ENCODE measurements at regions not wholly inside any gene's neighbourhood (a gene's known extent, or its start where the extent isn't known, plus 50 kb on each side); places are given as distances from the start of the nearest gene placed in this dataset.

DNA sequence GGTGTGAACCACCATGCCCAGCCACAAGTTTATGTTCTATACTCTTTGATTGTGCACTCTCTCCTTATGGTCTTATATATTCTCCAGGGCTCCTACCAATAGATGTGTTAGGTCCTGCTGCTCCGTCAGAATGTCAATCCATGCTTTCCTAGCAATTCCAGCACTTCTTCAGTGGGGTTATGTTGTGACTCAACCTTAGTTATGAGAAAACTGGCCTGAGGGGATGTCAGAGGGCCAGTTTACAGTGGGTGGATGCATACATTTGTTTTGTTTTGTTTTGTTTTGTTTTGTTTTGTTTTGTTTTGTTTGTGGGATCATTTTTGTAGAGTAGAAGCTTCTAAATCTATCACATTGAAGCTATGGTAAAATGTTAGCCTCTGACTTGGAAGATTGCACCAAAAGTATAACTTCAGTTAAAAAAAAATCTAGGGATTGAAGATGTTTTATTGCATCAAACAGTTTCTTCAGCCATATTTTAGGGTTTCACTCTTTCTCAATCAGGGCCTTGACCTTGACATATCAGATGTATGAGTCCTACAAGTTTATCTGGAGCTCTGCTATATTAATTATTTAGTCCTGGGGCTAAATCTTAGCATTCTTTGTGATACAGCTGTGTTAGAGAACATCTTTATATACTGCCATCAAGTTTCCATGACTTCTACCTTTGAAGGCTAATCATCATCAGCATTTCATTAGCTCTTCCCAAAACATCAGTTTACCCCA, 191.6 kb upstream of the CNTN5 start:
- in situ Hi-C loops (cut with MboI; ENCODE audit: low sequenced_read_pairs), result no loop called here
- no peaks in the 10 kb centered on the region for H3K27me3 ChIP-seq (ENCODE audit: control insufficient read depth, insufficient read depth, low read length)
- no peak overlapping the region for H3K23ac ChIP-seq (ENCODE audit: low read depth, low read length)

More for the DNA sequence above, 191.6 kb upstream of the CNTN5 start:
- no peak overlapping the region for H2BK5ac ChIP-seq (ENCODE audit: low read depth, low read length, poor library complexity, severe bottlenecking)
- no peak for ATAC-seq (ENCODE audit: low read depth)
- H4K8ac ChIP-seq (ENCODE audit: low read depth in 2 of 2, low read length in 2 of 2), result no peak overlapping the region
- no peak overlapping the region for H3K18ac ChIP-seq (ENCODE audit: low read depth, low read length)
- H2AFZ ChIP-seq (replicated peaks; ENCODE audit: low read length, poor library complexity), result no peak overlapping the region
- no peaks in the 10 kb centered on the region for H3K9me1 ChIP-seq (ENCODE audit: insufficient read depth, low read length)
- no peak overlapping the region for H3K27ac ChIP-seq (ENCODE audit: insufficient read depth, low read length)
- no peaks in the 10 kb centered on the region for H4K20me1 ChIP-seq (ENCODE audit: insufficient read depth, low read length)
- peaks cover 8% of the 10 kb centered on the region for H3K9me3 ChIP-seq (ENCODE audit: control insufficient read depth, insufficient read depth, low read length)
- H2BK120ac ChIP-seq (ENCODE audit: low read depth, low read length), result no peak overlapping the region
- H3K4ac ChIP-seq (ENCODE audit: low read depth, low read length), result no peak overlapping the region
- no peak overlapping the region for H3K4me3 ChIP-seq (ENCODE audit: insufficient read depth, low read depth, low read length)
- no TSS peak for BruUV-seq (replicated peaks)
- no peak overlapping the region for H4K5ac ChIP-seq (ENCODE audit: low read depth, low read length)
- no peak overlapping the region for H3K56ac ChIP-seq (ENCODE audit: extremely low read depth, insufficient read depth, low read length)
- TF ChIP-seq, protein P1, sequence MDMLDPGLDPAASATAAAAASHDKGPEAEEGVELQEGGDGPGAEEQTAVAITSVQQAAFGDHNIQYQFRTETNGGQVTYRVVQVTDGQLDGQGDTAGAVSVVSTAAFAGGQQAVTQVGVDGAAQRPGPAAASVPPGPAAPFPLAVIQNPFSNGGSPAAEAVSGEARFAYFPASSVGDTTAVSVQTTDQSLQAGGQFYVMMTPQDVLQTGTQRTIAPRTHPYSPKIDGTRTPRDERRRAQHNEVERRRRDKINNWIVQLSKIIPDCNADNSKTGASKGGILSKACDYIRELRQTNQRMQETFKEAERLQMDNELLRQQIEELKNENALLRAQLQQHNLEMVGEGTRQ (IDR thresholded peaks at IDR 0.05; ENCODE audit: low read depth, low read length), result no peak
- no peak for TF ChIP-seq MXI1 (IDR thresholded peaks at IDR 0.05; ENCODE audit: borderline replicate concordance, low read depth, low read length)
- no peak for TF ChIP-seq MAZ (IDR thresholded peaks at IDR 0.05; ENCODE audit: borderline replicate concordance, low read depth, low read length)
- TF ChIP-seq CEBPB (IDR thresholded peaks at IDR 0.05; ENCODE audit: low read depth, low read length), result no peak
- no peak for TF ChIP-seq BHLHE40 (IDR thresholded peaks at IDR 0.05; ENCODE audit: low read depth, low read length)
- no peak for TF ChIP-seq RAD21 (IDR thresholded peaks at IDR 0.05; ENCODE audit: low read length)
- TF ChIP-seq, protein P2, sequence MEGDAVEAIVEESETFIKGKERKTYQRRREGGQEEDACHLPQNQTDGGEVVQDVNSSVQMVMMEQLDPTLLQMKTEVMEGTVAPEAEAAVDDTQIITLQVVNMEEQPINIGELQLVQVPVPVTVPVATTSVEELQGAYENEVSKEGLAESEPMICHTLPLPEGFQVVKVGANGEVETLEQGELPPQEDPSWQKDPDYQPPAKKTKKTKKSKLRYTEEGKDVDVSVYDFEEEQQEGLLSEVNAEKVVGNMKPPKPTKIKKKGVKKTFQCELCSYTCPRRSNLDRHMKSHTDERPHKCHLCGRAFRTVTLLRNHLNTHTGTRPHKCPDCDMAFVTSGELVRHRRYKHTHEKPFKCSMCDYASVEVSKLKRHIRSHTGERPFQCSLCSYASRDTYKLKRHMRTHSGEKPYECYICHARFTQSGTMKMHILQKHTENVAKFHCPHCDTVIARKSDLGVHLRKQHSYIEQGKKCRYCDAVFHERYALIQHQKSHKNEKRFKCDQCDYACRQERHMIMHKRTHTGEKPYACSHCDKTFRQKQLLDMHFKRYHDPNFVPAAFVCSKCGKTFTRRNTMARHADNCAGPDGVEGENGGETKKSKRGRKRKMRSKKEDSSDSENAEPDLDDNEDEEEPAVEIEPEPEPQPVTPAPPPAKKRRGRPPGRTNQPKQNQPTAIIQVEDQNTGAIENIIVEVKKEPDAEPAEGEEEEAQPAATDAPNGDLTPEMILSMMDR (conservative IDR thresholded peaks at IDR 0.05; ENCODE audit: low read depth, low read length), result no peak
- no peak for TF ChIP-seq RFX5 (IDR thresholded peaks at IDR 0.05; ENCODE audit: low read depth, low read length)
- no peak for TF ChIP-seq FOS (IDR thresholded peaks at IDR 0.05; ENCODE audit: low read depth, low read length)
- no peak for TF ChIP-seq RCOR1 (IDR thresholded peaks at IDR 0.05; ENCODE audit: insufficient replicate concordance, low read length)
- TF ChIP-seq SMC3 (IDR thresholded peaks at IDR 0.05; ENCODE audit: low read depth, low read length), result no peak
- TF ChIP-seq MAFK (IDR thresholded peaks at IDR 0.05; ENCODE audit: low read depth, low read length), result no peak
- TF ChIP-seq POLR2A (IDR thresholded peaks at IDR 0.05; ENCODE audit: low read depth, low read length), result no peak
- no peak for TF ChIP-seq CHD1 (IDR thresholded peaks at IDR 0.05; ENCODE audit: low read depth, low read length)
- dilution Hi-C loops (cut with HindIII; ENCODE audit: low sequenced_read_pairs, unreplicated experiment), result no loop called here
- H4K91ac ChIP-seq (ENCODE audit: insufficient read depth, low read depth, low read length), result no peak overlapping the region
- ChIA-PET CTCF (no interaction called here), POLR2A (ENCODE audit: unreplicated experiment) (no interaction called here)
- H2AK5ac ChIP-seq (ENCODE audit: low read depth, low read length), result no peak overlapping the region
- intact Hi-C loops (cut with micrococcal nuclease), result no loop called here
- no peak overlapping the region for H3K14ac ChIP-seq (replicated peaks; ENCODE audit: low read depth, low read length)
- no peak for DNase-seq
- H3K36me3 ChIP-seq (ENCODE audit: control insufficient read depth, insufficient read depth, low read length), result no peaks in the 10 kb centered on the region
- no peaks in the 10 kb centered on the region for H3K79me1 ChIP-seq (ENCODE audit: low read depth in 1 of 2, low read length in 2 of 2)
- no peak overlapping the region for H2BK15ac ChIP-seq (ENCODE audit: low read depth, low read length)
- no CpG with 5 or more reads among the region's 1 CpG for WGBS, 2 experiments (ENCODE audit: extremely low coverage in 2 of 2, insufficient read length in 1 of 2)
- no peaks in the 10 kb centered on the region for H3K4me1 ChIP-seq (ENCODE audit: control insufficient read depth, insufficient read depth, low read length)
- no peak overlapping the region for H3K9ac ChIP-seq (ENCODE audit: low read depth, low read length)
- H2BK20ac ChIP-seq (ENCODE audit: low read depth, low read length), result no peak overlapping the region
- no peak overlapping the region for H3K4me2 ChIP-seq (ENCODE audit: low read depth, low read length)
- no peak overlapping the region for H2AK9ac ChIP-seq (replicated peaks; ENCODE audit: low read depth, low read length, poor library complexity)

Data from IMR-90 (cell line).